Transverse colon (tissue), 4 donors: ENCODE measurements at regions not wholly inside any gene's neighbourhood (a gene's known extent, or its start where the extent isn't known, plus 50 kb on each side); places are given as distances from the start of the nearest gene placed in this dataset.

Experiments
- POLR2A ChIP-seq: fragments of 450-650 bp; IDR thresholded peaks from one replicate; pipeline ENCODE4 v1.6.1; 2016; ENCODE audit warnings: antibody characterized with exemption, mild to moderate bottlenecking, moderate library complexity
- POLR2AphosphoS5 ChIP-seq, 3 donors: sonication (generic); formaldehyde crosslinking; IDR thresholded peaks; one replicate each; pipeline ENCODE4 v1.6.1; 2016; ENCODE audit warnings: antibody characterized with exemption in 3 of 3
- TF ChIP-seq, protein P1 (sequence below), 5 experiments: fragments of 200-600 bp in 3 of 5; fragments of 450-650 bp in 2 of 5; sonication (generic) in 3 of 5; IDR thresholded peaks; 1 replicate in 2 of 5; 2 replicates in 3 of 5; pipeline ENCODE4 v1.5.1; 2016 to 2017; ENCODE audit warnings: antibody characterized with exemption in 5 of 5, inconsistent platforms in 3 of 5, mild to moderate bottlenecking in 2 of 5, moderate library complexity in 1 of 5

DNA sequence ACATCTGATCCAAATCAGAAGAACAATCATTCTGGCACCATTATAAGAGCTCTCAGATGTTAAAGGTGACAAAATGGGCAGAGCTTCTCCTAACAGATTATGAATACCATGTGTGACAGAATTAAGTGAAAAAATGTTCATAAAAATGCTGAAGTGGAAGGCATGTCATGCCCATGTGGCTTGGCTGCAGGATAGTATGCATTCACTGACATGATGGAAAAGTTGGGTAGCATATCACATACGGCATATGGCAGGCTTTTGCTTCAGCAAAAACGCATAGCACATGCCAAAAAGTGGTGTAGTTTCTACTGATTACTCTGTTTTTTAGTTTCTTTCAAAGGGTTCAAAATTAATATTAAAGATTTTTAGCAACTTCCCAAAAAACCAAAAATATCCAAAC, 731.5 kb upstream of the EPHA7 start:
- TF ChIP-seq POLR2A (no peak), POLR2AphosphoS5 (IDR thresholded peaks at IDR 0.05) (no peak)
- TF ChIP-seq, protein P1, sequence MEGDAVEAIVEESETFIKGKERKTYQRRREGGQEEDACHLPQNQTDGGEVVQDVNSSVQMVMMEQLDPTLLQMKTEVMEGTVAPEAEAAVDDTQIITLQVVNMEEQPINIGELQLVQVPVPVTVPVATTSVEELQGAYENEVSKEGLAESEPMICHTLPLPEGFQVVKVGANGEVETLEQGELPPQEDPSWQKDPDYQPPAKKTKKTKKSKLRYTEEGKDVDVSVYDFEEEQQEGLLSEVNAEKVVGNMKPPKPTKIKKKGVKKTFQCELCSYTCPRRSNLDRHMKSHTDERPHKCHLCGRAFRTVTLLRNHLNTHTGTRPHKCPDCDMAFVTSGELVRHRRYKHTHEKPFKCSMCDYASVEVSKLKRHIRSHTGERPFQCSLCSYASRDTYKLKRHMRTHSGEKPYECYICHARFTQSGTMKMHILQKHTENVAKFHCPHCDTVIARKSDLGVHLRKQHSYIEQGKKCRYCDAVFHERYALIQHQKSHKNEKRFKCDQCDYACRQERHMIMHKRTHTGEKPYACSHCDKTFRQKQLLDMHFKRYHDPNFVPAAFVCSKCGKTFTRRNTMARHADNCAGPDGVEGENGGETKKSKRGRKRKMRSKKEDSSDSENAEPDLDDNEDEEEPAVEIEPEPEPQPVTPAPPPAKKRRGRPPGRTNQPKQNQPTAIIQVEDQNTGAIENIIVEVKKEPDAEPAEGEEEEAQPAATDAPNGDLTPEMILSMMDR (IDR thresholded peaks at IDR 0.05), result no peak
